SIG-M5 treated with dmso at 0.1 percent for 504 hours (cell line): ENCODE measurements at regions not wholly inside any gene's neighbourhood (a gene's known extent, or its start where the extent isn't known, plus 50 kb on each side); places are given as distances from the start of the nearest gene placed in this dataset.

Experiments
- DNase-seq: peaks from one replicate; lab custom pipeline; 2025; ENCODE audit not compliant: unreplicated experiment; lab: John Stamatoyannopoulos, UW

GRCh38 chr1:113255720-113256347 lies 134.5 kb upstream of the MAGI3 start:
- DNase-seq, result peak; percentile 12

GRCh38 chr1:113256348-113256729 lies 134.0 kb upstream of the MAGI3 start:
- DNase-seq, result no peak

- no peak for DNase-seq
Measured at GRCh38 chr1:113259988-113260387, 130.3 kb upstream of the MAGI3 start.

- DNase-seq, result no peak
Measured at GRCh38 chr1:113265196-113265595, 125.1 kb upstream of the MAGI3 start.

GRCh38 chr1:113266788-113267187 lies 123.5 kb upstream of the MAGI3 start:
- no peak for DNase-seq

- DNase-seq, result no peak
Measured at GRCh38 chr1:113269168-113269963, 120.9 kb upstream of the MAGI3 start.

GRCh38 chr1:113271039-113271438 lies 119.3 kb upstream of the MAGI3 start:
- DNase-seq, result no peak

- DNase-seq, result no peak
Measured at GRCh38 chr1:113275083-113275482, 115.2 kb upstream of the MAGI3 start.

- no peak for DNase-seq
Measured at GRCh38 chr1:113275691-113276090, 114.6 kb upstream of the MAGI3 start.

GRCh38 chr1:113276507-113276906 lies 113.8 kb upstream of the MAGI3 start:
- no peak for DNase-seq

- no peak for DNase-seq
Measured at GRCh38 chr1:113278371-113278770, 111.9 kb upstream of the MAGI3 start.

- no peak for DNase-seq
Measured at GRCh38 chr1:113278777-113279176, 111.5 kb upstream of the MAGI3 start.

- DNase-seq, result no peak
Measured at GRCh38 chr1:113279776-113280391, 110.4 kb upstream of the MAGI3 start.

- DNase-seq, result no peak
Measured at GRCh38 chr1:113280581-113280980, 109.7 kb upstream of the MAGI3 start.

GRCh38 chr1:113281550-113281949 lies 108.8 kb upstream of the MAGI3 start:
- DNase-seq, result no peak

GRCh38 chr1:113282008-113282892 lies 108.1 kb upstream of the MAGI3 start:
- DNase-seq, result no peak

- DNase-seq, result no peak
Measured at GRCh38 chr1:113282893-113283285, 107.4 kb upstream of the MAGI3 start.

- no peak for DNase-seq
Measured at GRCh38 chr1:113283914-113284313, 106.4 kb upstream of the MAGI3 start.

- no peak for DNase-seq
Measured at GRCh38 chr1:113286156-113286555, 104.2 kb upstream of the MAGI3 start.

GRCh38 chr1:113291777-113292602 lies 98.3 kb upstream of the MAGI3 start:
- DNase-seq, result no peak
